GM18951 (cell line): ENCODE measurements at regions not wholly inside any gene's neighbourhood (a gene's known extent, or its start where the extent isn't known, plus 50 kb on each side); places are given as distances from the start of the nearest gene placed in this dataset.

Experiments used
- POLR2A ChIP-seq: IDR thresholded peaks from 4 replicates; pipeline ENCODE4 v1.6.1; 2011; ENCODE audit warnings: mild to moderate bottlenecking; ENCODE audit not compliant: insufficient read length, insufficient read depth; ENCODE audit errors: extremely low read depth
- in situ Hi-C: fragments of 300-500 bp; cut with MboI; formaldehyde crosslinking; loops from one replicate; pipeline ENCODE4 v1.12.0; 2022; ENCODE audit warnings: low sequenced_read_pairs, mixed read lengths, inconsistent platforms; ENCODE audit not compliant: unreplicated experiment

DNA sequence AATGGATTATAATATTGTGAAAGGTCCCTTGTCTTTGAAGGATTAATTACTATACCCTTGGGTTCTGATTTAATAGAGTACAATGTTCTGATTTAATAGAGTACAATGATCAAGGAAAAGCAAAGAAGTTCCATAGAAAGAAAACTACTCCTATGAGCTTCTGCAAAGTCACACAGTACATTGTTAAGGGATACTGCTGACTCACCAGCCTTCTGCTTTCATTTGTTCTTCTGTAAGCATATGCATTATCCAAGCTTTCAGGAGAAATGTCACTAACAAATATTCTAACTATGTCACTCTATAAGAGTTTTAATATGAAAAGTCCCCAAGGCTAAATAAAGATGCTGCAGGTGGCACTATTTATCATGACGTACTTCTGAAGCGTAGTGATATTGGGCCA is 396.7 kb downstream of the RFC3 start:
- TF ChIP-seq POLR2A: no peak
- in situ Hi-C loops: no loop called here

DNA sequence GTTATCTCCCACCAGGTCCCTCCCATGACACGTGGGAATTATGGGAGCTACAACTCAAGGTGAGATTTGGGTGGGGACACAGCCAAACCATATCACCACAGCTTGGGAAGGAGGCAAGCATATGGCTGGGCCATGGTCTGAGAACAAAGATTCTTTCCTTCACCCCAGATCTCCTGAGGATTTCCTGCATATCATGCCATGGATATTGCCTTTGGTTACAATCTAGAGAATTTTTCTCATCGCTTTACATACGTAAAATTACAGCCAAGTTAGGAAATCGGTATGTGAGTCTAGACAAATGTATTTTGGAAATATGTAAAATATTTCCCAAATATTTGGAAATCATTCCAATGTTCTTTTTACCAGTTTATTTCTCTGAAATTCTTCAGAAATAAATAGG is 398.3 kb downstream of the RFC3 start:
- in situ Hi-C loops: no loop called here
- TF ChIP-seq POLR2A: no peak

DNA sequence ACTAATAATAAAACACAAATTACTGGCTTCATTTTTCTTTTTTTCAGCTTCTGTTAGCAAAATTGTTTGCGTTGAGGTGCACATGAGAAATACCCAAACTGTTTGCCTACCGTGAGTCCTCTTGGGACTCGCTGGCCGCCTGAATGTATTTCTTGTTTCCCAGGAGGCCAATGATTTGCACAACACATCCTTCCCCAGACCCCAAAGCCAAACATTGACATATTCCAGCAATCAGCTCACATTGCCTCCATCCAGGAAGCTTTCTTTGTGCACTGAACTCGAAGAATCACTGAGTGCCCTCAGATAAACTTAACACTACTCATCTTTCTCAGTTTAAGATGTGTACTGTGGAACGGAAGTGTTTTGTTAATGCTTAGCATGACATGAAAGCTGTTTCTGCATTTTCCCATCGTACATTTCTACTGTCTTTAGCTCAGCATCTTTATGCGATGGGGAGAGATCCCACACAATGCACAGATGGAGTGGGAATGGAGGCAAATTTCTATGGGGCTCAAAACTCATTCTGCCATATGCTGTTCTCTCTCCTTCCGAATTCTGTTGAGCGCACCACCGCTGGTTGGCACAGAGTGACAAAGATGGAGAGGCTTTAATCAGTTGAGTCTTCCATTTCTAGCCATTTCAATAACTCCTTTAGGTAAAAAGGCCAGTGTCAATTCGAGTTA is 399.5 kb downstream of the RFC3 start:
- TF ChIP-seq POLR2A: no peak
- in situ Hi-C loops: no loop called here

DNA sequence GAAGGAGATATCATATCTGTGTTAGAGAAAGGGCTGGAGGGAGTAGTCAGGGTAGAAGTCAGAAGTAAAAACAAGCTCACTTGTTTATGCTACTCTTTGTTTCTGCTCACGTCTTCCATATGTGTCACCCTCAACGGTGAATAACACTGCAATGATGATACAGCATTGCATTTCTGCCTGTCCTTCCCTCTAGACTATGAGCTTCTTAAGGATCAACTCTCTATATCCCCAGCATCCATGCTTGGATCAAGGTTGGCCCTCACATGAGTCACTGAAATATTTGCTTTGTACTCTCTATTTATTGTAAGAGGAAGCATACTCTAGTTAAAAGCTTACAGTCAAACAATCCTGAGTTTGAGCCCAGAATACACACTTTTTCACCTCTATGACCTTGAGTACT is 406.0 kb downstream of the RFC3 start:
- TF ChIP-seq POLR2A: no peak

DNA sequence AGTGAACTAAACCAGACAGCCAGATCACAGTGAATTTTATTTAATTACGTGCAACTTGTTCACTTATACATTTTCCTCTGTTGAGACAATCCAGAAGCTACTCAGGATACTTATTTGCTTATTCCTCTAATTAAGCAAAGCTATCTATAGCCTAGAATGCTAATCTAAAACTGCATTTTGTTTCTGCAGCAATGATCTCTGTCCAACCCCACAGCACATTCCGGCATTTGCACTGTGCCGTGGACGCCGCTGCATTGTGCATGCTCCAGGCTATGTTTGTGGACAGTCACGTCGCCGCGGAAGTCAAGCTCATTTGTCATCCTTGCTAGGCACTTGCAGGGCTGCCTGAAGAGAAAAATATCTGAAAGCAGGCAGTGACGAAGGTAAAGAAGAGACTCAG is 406.9 kb downstream of the RFC3 start:
- no peak for TF ChIP-seq POLR2A
- in situ Hi-C loops: no loop called here

More for the DNA sequence above, 406.0 kb downstream of the RFC3 start:
- in situ Hi-C loops: no loop called here

DNA sequence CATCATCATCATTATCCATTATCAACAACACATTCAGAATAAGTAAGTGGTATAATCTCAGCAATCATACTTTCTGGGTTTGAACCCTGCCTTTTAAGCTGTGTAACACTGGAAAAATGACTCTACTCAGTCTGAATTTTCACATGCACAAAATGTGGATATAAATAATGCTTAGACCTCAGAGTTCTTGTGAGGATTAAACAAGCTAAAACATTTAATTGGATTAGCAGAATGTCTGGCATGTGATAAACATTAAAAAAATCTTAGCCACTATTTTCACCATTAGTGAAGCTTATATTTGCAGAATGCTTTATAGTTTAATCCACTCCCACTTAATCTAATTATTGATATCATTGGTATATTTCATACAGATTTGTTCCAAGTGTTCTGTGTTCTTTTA is 412.3 kb downstream of the RFC3 start:
- in situ Hi-C loops: no loop called here
- no peak for TF ChIP-seq POLR2A

DNA sequence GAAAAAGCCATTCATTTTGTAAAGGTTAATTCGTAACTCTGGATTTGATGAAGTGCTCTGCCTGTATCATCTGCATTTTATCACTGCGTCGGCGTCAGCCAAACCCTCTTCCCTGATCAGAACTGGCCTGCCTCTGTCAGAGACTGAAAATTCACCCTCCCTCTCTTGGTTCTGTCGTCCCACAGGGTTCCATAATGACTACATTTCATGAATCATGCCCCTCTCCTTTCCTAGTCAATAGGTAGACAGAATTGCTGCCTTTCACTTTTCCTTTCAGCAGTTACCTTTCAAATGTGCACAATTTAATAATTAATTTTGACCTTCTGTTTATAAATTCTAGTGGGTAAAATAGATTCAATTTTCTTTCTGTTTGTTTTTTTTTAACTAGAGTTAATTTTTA is 423.4 kb downstream of the RFC3 start:
- in situ Hi-C loops: no loop called here
- no peak for TF ChIP-seq POLR2A

DNA sequence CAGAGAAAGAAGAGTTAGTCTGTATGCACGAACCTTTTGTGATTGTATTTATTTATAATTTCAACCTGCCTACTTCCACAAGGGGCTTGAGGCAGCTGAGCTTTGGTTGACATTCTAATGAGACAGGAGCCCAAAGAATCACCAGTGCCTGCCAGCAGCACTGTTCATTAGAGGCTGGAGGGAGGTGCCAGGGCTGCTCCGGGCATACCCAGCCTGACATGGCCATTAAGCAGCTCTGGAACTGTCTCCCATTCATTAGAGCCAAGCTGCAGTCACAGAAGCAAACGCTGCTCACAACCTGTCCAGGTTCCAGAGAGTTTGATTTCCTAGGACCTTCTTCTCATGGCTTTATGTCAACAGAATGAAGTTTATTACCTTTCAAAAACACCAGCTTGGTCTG is 425.5 kb downstream of the RFC3 start:
- in situ Hi-C loops: no loop called here
- TF ChIP-seq POLR2A: no peak

DNA sequence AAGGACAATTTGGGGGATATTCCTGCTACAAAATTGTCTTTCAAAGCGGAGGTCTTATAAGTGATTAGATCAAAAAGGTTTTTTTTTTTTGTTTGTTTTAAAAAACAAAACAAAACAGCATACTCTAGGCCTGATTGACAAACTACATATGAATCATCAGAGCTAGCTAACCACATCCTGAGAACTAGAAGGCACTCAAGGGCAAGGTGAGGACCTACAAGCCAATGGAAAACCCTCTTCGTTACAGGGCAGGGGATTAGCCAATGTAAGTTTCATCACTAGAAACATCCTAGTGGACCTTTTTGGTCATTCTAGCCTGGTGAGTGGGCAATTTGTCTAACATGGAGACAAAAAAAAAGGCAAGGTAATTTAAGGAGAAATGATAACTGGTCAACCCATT is 428.6 kb downstream of the RFC3 start:
- no peak for TF ChIP-seq POLR2A
- in situ Hi-C loops: no loop called here

DNA sequence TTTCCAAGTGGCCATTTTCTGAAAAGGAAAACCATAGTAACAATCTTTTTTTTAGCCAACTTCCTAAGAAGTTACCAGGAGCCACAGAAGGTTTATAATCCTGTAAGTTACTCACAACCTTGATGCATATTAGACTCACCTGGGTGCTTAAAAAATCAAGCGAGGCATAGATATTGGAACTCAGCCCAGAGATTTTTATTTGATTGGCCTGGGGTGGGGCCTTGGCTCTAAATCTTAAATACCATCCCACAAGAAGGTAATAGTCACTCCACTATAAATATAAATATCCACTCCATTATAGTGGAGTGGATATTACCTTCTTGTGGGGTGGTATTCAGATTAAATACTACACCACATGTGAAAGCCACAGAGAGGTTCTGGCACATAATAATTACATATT is 429.6 kb downstream of the RFC3 start:
- in situ Hi-C loops: no loop called here
- TF ChIP-seq POLR2A: no peak

DNA sequence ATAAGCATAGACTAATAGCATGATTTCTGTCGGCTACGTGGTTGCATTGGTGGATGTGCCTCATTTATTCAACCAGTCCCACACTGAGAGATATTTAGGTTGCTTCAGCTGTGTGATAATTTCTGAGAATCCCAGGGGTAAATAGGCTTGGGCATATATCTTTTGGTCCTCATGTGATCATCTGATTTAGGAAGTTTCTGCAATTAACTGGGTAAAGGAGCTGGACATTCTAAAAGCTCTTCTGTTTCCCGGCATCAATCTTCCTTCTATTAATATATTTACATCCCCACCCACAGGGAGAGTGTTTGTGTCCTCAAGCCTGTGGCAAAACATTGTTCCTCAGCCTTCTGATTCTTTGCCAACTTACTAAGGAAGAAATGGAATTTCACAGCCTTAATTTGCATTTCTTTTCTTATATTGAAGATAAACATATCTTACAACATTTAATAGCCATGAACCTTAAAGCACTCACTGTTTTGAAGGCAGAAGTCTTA is 431.6 kb downstream of the RFC3 start:
- no peak for TF ChIP-seq POLR2A
- in situ Hi-C loops: no loop called here

DNA sequence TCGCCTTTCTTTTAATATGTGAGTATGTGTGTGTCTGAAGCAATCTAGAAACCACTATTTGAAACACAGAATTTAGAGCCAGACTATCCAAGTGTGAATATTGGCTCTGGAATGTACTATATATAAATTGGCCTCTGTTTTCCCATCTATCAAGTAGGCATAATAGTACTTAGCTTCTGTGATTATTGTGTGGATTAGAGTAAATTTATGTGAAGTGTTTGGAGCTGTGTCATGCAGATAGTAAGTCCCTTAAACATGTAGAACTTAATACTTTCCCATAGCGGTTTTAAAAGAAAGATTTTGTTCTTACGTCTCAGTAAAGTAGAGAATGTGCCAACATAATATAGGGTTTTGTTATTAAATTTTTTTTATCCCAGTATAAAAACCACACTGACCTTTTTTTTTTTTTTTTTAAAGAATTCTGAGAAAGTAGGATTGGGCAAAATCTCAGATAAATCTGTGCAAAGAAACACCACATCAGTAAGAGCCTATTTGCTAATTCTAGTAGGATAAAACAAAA is 432.3 kb downstream of the RFC3 start:
- TF ChIP-seq POLR2A: no peak
- in situ Hi-C loops: no loop called here

DNA sequence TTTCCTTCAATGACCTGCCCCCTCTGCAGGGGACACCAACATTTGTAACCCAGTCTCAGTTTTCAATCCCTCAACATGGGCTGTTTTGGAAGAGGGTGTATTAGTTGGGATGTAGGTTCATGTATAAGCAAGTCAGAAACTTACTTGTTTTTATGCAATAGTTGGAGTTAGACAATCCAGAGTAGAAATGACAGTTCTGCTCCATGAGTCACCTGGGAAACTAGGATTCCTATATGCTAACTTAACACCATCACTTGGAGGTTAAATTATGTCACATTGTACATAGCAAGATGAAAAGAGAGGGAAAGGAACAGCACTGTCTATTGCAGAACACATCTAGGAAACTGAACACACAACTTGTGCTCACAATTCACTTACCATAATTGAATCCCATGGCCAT is 436.4 kb downstream of the RFC3 start:
- no peak for TF ChIP-seq POLR2A
- in situ Hi-C loops: no loop called here

DNA sequence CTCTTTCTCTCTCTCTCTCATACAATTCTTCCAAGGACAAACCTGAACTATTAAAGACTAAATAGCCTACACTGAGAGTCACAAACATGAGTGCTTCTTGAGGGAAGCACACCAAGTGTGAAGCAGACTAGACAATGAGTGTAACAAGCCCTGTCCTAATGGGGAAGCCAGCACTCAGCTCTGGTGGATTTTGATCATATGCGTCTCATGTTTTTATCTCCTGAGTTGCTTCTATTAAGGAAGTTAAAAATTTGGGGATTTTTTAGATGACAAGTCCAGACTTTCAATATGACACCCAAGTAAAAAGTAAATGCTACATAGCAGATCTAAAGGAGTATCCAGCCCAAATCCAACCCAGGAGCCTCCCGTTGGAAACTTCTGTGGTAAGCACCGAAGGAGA is 437.8 kb downstream of the RFC3 start:
- in situ Hi-C loops: no loop called here
- no peak for TF ChIP-seq POLR2A
